ENCODE measurements at regions not wholly inside any gene's neighbourhood (a gene's known extent, or its start where the extent isn't known, plus 50 kb on each side); places are given as distances from the start of the nearest gene placed in this dataset.

- TF ChIP-seq EZH2 (IDR thresholded peaks at IDR 0.05; ENCODE audit: insufficient read depth, poor library complexity, severe bottlenecking) = no peak
- no peak for TF ChIP-seq EZH2phosphoT487 (IDR thresholded peaks at IDR 0.05; ENCODE audit: insufficient read depth, low read depth)
Observed at GRCh38 chr18:46246101-46246500, 141.9 kb downstream of the HAUS1 start.
